H9 (cell line): ENCODE measurements at regions not wholly inside any gene's neighbourhood (a gene's known extent, or its start where the extent isn't known, plus 50 kb on each side); places are given as distances from the start of the nearest gene placed in this dataset.

Source experiments
- DNase-seq: peaks from one replicate; pipeline ENCODE4 v3.0.0-alpha.2; 2017
- H2AFZ ChIP-seq: one replicate; pipeline ENCODE4 v1.6.1; 2013; ENCODE audit warnings: mild to moderate bottlenecking, low read length, control low read depth, moderate library complexity
- H2AK5ac ChIP-seq: 2 replicates; pipeline ENCODE4 v1.6.1; 2013; ENCODE audit warnings: low read length, control low read depth, mixed read lengths; ENCODE audit not compliant: insufficient read length
- H2BK120ac ChIP-seq: one replicate; pipeline ENCODE4 v1.6.1; 2013; ENCODE audit warnings: low read depth, mild to moderate bottlenecking, low read length, control low read depth, inconsistent platforms; ENCODE audit not compliant: poor library complexity, severe bottlenecking
- H2BK12ac ChIP-seq: 2 replicates; pipeline ENCODE4 v1.6.1; 2013; ENCODE audit warnings: low read length, control low read depth, mixed read lengths, low read depth; ENCODE audit not compliant: insufficient read length
- H2BK15ac ChIP-seq: 2 replicates; pipeline ENCODE4 v1.6.1; 2013; ENCODE audit warnings: low read depth, low read length, control low read depth
- H2BK20ac ChIP-seq: one replicate; pipeline ENCODE4 v1.6.1; 2013; ENCODE audit warnings: low read depth, mild to moderate bottlenecking, low read length, control low read depth, inconsistent platforms; ENCODE audit not compliant: poor library complexity, severe bottlenecking
- H2BK5ac ChIP-seq: 2 replicates; pipeline ENCODE4 v1.6.1; 2013; ENCODE audit warnings: low read length, control low read depth, mixed read lengths; ENCODE audit not compliant: insufficient read length
- H3K14ac ChIP-seq: 2 replicates; pipeline ENCODE4 v1.6.1; 2013; ENCODE audit warnings: low read length, control low read depth; ENCODE audit not compliant: insufficient read depth
- H3K18ac ChIP-seq: 2 replicates; pipeline ENCODE4 v1.6.1; 2013; ENCODE audit warnings: low read depth, mild to moderate bottlenecking, mixed read lengths, low read length, control low read depth; ENCODE audit not compliant: insufficient read length
- H3K23ac ChIP-seq: 2 replicates; pipeline ENCODE4 v1.6.1; 2013; ENCODE audit warnings: low read length, control low read depth, mixed read lengths, low read depth; ENCODE audit not compliant: insufficient read length
- H3K23me2 ChIP-seq: 2 replicates; pipeline ENCODE4 v1.6.1; 2013; ENCODE audit warnings: low read depth, mild to moderate bottlenecking, mixed read lengths, low read length, control low read depth; ENCODE audit not compliant: insufficient read length, poor library complexity, severe bottlenecking
- H3K27ac ChIP-seq: 2 replicates; pipeline ENCODE4 v1.5.1; 2013; ENCODE audit warnings: low read length, control low read depth, mixed read lengths, low read depth; ENCODE audit not compliant: insufficient read length
- H3K27me3 ChIP-seq: 2 replicates; pipeline ENCODE4 v1.6.1; 2013; ENCODE audit warnings: low read length, control low read depth, inconsistent platforms; ENCODE audit not compliant: insufficient read depth
- H3K4ac ChIP-seq: 2 replicates; pipeline ENCODE4 v1.6.1; 2013; ENCODE audit warnings: low read depth, mild to moderate bottlenecking, control low read depth, inconsistent platforms, low read length, moderate library complexity
- H3K4me1 ChIP-seq: 2 replicates; pipeline ENCODE4 v1.6.1; 2013; ENCODE audit warnings: low read length, control low read depth, inconsistent platforms; ENCODE audit not compliant: insufficient read depth
- H3K4me2 ChIP-seq: 2 replicates; pipeline ENCODE4 v1.6.1; 2013; ENCODE audit warnings: low read length, control low read depth, mixed read lengths; ENCODE audit not compliant: insufficient read length, insufficient read depth
- H3K56ac ChIP-seq: 2 replicates; pipeline ENCODE4 v1.6.1; 2013; ENCODE audit warnings: low read depth, mild to moderate bottlenecking, mixed read lengths, low read length, control low read depth; ENCODE audit not compliant: insufficient read length
- H3K79me1 ChIP-seq: 2 replicates; pipeline ENCODE4 v1.6.1; 2013; ENCODE audit warnings: low read depth, mild to moderate bottlenecking, moderate library complexity, low read length, control low read depth, inconsistent platforms; ENCODE audit not compliant: insufficient read depth, poor library complexity, severe bottlenecking
- H3K79me2 ChIP-seq: 2 replicates; pipeline ENCODE4 v1.6.1; 2013; ENCODE audit warnings: low read length, control low read depth, inconsistent platforms; ENCODE audit not compliant: insufficient read depth
- H3K9ac ChIP-seq: 2 replicates; pipeline ENCODE4 v1.6.1; 2013; ENCODE audit warnings: low read length, control low read depth, mixed read lengths; ENCODE audit not compliant: insufficient read length; ENCODE audit errors: extremely low read depth
- H3K9me3 ChIP-seq: one replicate; pipeline ENCODE4 v1.6.1; 2013; ENCODE audit warnings: low read depth, low read length, inconsistent platforms; ENCODE audit not compliant: control insufficient read depth
- H3T11ph ChIP-seq: one replicate; pipeline ENCODE4 v1.6.1; 2013; ENCODE audit warnings: mild to moderate bottlenecking, low read length, control low read depth, inconsistent platforms
- H4K20me1 ChIP-seq: one replicate; pipeline ENCODE4 v1.6.1; 2013; ENCODE audit not compliant: control insufficient read depth, insufficient read length, insufficient read depth
- H4K5ac ChIP-seq: 2 replicates; pipeline ENCODE4 v1.6.1; 2013; ENCODE audit warnings: low read depth, mild to moderate bottlenecking, mixed read lengths, low read length, control low read depth; ENCODE audit not compliant: insufficient read length
- H4K8ac ChIP-seq: replicated peaks from 2 replicates; pipeline ENCODE4 v1.6.1; 2013; ENCODE audit warnings: low read length, control low read depth, mixed read lengths, low read depth; ENCODE audit not compliant: insufficient read length
- H4K91ac ChIP-seq: 2 replicates; pipeline ENCODE4 v1.6.1; 2013; ENCODE audit warnings: low read depth, mild to moderate bottlenecking, moderate library complexity, mixed read lengths, low read length, control low read depth; ENCODE audit not compliant: insufficient read length
- H3K27ac Mint-ChIP-seq, 3 experiments: 2 replicates in 2 of 3; 3 replicates in 1 of 3; pipeline ENCODE4 v1.8.0; 2020 to 2021; ENCODE audit warnings: mixed read lengths in 3 of 3, mild to moderate bottlenecking in 1 of 3, moderate library complexity in 1 of 3
- H3K27me3 Mint-ChIP-seq: 2 replicates; pipeline ENCODE4 v1.8.0; 2021; ENCODE audit warnings: low read depth, mild to moderate bottlenecking, moderate library complexity, mixed read lengths
- H3K36me3 Mint-ChIP-seq, 3 experiments: 2 replicates in 2 of 3; 3 replicates in 1 of 3; pipeline ENCODE4 v1.8.0; 2020 to 2021; ENCODE audit warnings: low read depth in 3 of 3, mixed read lengths in 3 of 3; ENCODE audit not compliant: insufficient read depth in 1 of 3
- H3K4me1 Mint-ChIP-seq, 2 experiments: 2 replicates each; pipeline ENCODE4 v1.8.0; 2020; ENCODE audit warnings: mixed read lengths in 2 of 2
- H3K4me3 Mint-ChIP-seq, 2 experiments: 2 replicates in 1 of 2; 3 replicates in 1 of 2; pipeline ENCODE4 v1.8.0; 2020 to 2021; ENCODE audit warnings: mild to moderate bottlenecking in 2 of 2, mixed read lengths in 2 of 2, moderate library complexity in 1 of 2
- H3K9me3 Mint-ChIP-seq, 2 experiments: 2 replicates in 1 of 2; 3 replicates in 1 of 2; pipeline ENCODE4 v1.8.0; 2020; ENCODE audit warnings: mild to moderate bottlenecking in 2 of 2, mixed read lengths in 2 of 2, moderate library complexity in 1 of 2
- WGBS: extraction: QIAGEN DNeasy Blood & Tissue Kit; methylation state at CpG from one replicate; pipeline ENCODE4 v1.1.7; 2013; ENCODE audit warnings: missing lambda C conversion rate, low lambda C conversion rate, mixed read lengths; ENCODE audit not compliant: insufficient read length; ENCODE audit errors: extremely low coverage; 5-methylcytosine and 5-hydroxymethylcytosine counted together
- TF ChIP-seq, protein P1 (sequence below): fragments of 200-600 bp; sonication (generic); conservative IDR thresholded peaks from 3 replicates; pipeline ENCODE4 v1.8.0; 2021; ENCODE audit warnings: antibody characterized with exemption, mild to moderate bottlenecking

GRCh38 chr2:216568576-216568975 is 64.6 kb upstream of the IGFBP2 start:
- Histone ChIP-seq H3K9me3 (no peaks in the 10 kb centered on the region), H3K27me3 (no peaks in the 10 kb centered on the region), H4K8ac (no peak overlapping the region), H3K56ac (no peak overlapping the region), H4K91ac (no peak overlapping the region), H2AFZ (no peak overlapping the region), H4K5ac (no peak overlapping the region), H2BK20ac (no peak overlapping the region), H3K23me2 (no peaks in the 10 kb centered on the region), H2AK5ac (no peak overlapping the region), H3K9ac (no peak overlapping the region), H3K18ac (no peak overlapping the region), H2BK120ac (no peak overlapping the region), H3K4me1 (peaks cover 7% of the 10 kb centered on the region), H4K20me1 (no peaks in the 10 kb centered on the region), H2BK12ac (no peak overlapping the region), H3K14ac (no peak overlapping the region), H3K79me2 (no peaks in the 10 kb centered on the region), H2BK5ac (no peak overlapping the region), H2BK15ac (no peak overlapping the region), H3K23ac (no peak overlapping the region), H3K4ac (no peak overlapping the region), H3K27ac (no peak overlapping the region), H3K79me1 (no peaks in the 10 kb centered on the region), H3T11ph (no peak overlapping the region), H3K4me2 (no peak overlapping the region)
- peaks cover 51 to 53% of the 10 kb centered on the region in 2 experiments for H3K4me1 Mint-ChIP-seq
- H3K4me3 Mint-ChIP-seq, result no peak overlapping the region
- WGBS, result no CpG with 5 or more reads among the region's 3 CpGs
- no peak for DNase-seq
- no peak overlapping the region for H3K27ac Mint-ChIP-seq
- peaks cover 5 to 22% (median 8%) of the 10 kb centered on the region in 3 experiments for H3K36me3 Mint-ChIP-seq
- peaks cover 11 to 15% of the 10 kb centered on the region in 2 experiments for H3K9me3 Mint-ChIP-seq
- H3K27me3 Mint-ChIP-seq, result no peaks in the 10 kb centered on the region; the same call in 1 of the 2 replicates
- TF ChIP-seq, protein P1, sequence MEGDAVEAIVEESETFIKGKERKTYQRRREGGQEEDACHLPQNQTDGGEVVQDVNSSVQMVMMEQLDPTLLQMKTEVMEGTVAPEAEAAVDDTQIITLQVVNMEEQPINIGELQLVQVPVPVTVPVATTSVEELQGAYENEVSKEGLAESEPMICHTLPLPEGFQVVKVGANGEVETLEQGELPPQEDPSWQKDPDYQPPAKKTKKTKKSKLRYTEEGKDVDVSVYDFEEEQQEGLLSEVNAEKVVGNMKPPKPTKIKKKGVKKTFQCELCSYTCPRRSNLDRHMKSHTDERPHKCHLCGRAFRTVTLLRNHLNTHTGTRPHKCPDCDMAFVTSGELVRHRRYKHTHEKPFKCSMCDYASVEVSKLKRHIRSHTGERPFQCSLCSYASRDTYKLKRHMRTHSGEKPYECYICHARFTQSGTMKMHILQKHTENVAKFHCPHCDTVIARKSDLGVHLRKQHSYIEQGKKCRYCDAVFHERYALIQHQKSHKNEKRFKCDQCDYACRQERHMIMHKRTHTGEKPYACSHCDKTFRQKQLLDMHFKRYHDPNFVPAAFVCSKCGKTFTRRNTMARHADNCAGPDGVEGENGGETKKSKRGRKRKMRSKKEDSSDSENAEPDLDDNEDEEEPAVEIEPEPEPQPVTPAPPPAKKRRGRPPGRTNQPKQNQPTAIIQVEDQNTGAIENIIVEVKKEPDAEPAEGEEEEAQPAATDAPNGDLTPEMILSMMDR, result no peak
